Epithelial cell of esophagus (primary cell): ENCODE measurements at regions not wholly inside any gene's neighbourhood (a gene's known extent, or its start where the extent isn't known, plus 50 kb on each side); places are given as distances from the start of the nearest gene placed in this dataset.

Source experiments
- DNase-seq: peaks from one replicate; pipeline ENCODE4 v3.0.0; 2010; ENCODE audit warnings: low read depth
- H3K4me3 ChIP-seq: 2 replicates; pipeline ENCODE4 v1.5.1; 2011; ENCODE audit warnings: mild to moderate bottlenecking, low read length, control low read depth
- TF ChIP-seq, protein P1 (sequence below): IDR thresholded peaks from 2 replicates; pipeline ENCODE4 v1.5.1; 2011; ENCODE audit warnings: low read depth, mild to moderate bottlenecking, low read length, control low read depth, inconsistent platforms; ENCODE audit not compliant: insufficient read depth; ENCODE audit errors: missing control alignments

DNA sequence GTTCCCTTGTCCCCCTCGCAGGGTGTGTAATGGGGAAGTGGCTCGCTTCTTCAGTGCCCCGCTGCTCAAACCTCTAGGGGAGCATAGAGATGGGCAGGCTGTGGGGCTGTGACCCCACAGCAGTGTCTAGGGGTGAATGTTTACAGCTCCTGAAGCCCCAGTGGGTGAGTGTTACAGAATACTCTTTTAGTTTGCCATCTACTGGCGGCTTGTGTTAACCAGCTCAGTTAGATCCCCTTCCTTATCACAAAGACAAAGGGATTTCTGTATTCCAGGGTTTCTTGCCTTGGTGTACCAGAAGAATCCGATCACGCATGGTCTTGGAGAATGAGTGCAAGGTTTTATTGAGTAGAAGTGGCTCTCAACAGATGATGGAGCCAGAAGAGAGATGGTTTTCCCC is 108.1 kb upstream of the IQCM start:
- DNase-seq = no peak
- no peak overlapping the region for H3K4me3 ChIP-seq
- TF ChIP-seq, protein P1, sequence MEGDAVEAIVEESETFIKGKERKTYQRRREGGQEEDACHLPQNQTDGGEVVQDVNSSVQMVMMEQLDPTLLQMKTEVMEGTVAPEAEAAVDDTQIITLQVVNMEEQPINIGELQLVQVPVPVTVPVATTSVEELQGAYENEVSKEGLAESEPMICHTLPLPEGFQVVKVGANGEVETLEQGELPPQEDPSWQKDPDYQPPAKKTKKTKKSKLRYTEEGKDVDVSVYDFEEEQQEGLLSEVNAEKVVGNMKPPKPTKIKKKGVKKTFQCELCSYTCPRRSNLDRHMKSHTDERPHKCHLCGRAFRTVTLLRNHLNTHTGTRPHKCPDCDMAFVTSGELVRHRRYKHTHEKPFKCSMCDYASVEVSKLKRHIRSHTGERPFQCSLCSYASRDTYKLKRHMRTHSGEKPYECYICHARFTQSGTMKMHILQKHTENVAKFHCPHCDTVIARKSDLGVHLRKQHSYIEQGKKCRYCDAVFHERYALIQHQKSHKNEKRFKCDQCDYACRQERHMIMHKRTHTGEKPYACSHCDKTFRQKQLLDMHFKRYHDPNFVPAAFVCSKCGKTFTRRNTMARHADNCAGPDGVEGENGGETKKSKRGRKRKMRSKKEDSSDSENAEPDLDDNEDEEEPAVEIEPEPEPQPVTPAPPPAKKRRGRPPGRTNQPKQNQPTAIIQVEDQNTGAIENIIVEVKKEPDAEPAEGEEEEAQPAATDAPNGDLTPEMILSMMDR = no peak

GRCh38 chr4:149927514-149927913 is 111.9 kb upstream of the IQCM start:
- DNase-seq = no peak
- H3K4me3 ChIP-seq = no peak overlapping the region
- TF ChIP-seq, protein P1 = no peak

GRCh38 chr4:149928507-149928906 is 112.9 kb upstream of the IQCM start:
- TF ChIP-seq, protein P1 = no peak
- no peak for DNase-seq
- no peak overlapping the region for H3K4me3 ChIP-seq

- H3K4me3 ChIP-seq = no peak overlapping the region
- TF ChIP-seq, protein P1 = no peak
- no peak for DNase-seq
Measured at GRCh38 chr4:149931431-149931830, 115.8 kb upstream of the IQCM start.

- no peak overlapping the region for H3K4me3 ChIP-seq
- TF ChIP-seq, protein P1 = no peak
- no peak for DNase-seq
Measured at GRCh38 chr4:149932188-149932587, 116.5 kb upstream of the IQCM start.

GRCh38 chr4:149933120-149933519 is 117.5 kb upstream of the IQCM start:
- TF ChIP-seq, protein P1 = no peak
- no peak for DNase-seq
- H3K4me3 ChIP-seq = no peak overlapping the region

- no peak overlapping the region for H3K4me3 ChIP-seq
- DNase-seq = no peak
- TF ChIP-seq, protein P1 = no peak
Measured at GRCh38 chr4:149933883-149934282, 118.2 kb upstream of the IQCM start.
